ENCODE measurements at regions not wholly inside any gene's neighbourhood (a gene's known extent, or its start where the extent isn't known, plus 50 kb on each side); places are given as distances from the start of the nearest gene placed in this dataset.
"Not testable (repeated sequence)": the region's sequence is repeated elsewhere in the genome, so short reads cannot be mapped to it uniquely, and the experiment has no call there.

DNA sequence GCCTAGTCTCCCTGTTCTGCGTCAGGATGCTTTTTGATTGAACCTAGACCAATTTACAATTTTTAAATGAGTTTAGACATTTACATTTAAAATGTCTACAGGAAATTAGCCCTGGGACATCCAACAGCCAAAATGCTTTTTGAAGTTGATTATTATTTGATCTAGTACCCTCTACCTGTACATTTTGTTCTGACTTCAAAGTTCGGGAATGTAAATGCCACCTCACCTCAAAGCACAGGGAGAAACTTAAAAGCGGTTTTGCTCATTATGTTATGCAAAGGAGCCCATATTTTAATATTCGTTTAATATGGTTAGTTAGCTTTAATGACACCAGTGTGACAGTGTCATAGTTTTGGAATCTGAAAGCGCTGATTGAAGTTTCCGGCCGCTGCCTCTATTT, 80.1 kb upstream of the FAM204A start:
- FAIRE-seq, result no peak
- TF ChIP-seq SREBF2 (IDR thresholded peaks at IDR 0.05) (no peak), ESRRA (IDR thresholded peaks at IDR 0.05; ENCODE audit: borderline replicate concordance, low read length) (no peak), BHLHE40 (IDR thresholded peaks at IDR 0.05; ENCODE audit: low read depth, low read length) (no peak), ZNF302 (CRISPR knock-in tag; IDR thresholded peaks at IDR 0.05) (no peak), JUN (IDR thresholded peaks at IDR 0.05) (no peak), FOSL2 (IDR thresholded peaks at IDR 0.05) (no peak), FOSL2 (CRISPR knock-in tag; IDR thresholded peaks at IDR 0.05) (no peak), ZFP36 (IDR thresholded peaks at IDR 0.05; ENCODE audit: borderline replicate concordance, partially characterized antibody) (no peak), EP300 (IDR thresholded peaks at IDR 0.05) (no peak), HDAC2 (IDR thresholded peaks at IDR 0.05) (no peak), EHMT2 (IDR thresholded peaks at IDR 0.05; ENCODE audit: low read depth) (no peak), MYC (IDR thresholded peaks at IDR 0.05; ENCODE audit: borderline replicate concordance, low read length) (no peak)
- TF ChIP-seq, protein P1, sequence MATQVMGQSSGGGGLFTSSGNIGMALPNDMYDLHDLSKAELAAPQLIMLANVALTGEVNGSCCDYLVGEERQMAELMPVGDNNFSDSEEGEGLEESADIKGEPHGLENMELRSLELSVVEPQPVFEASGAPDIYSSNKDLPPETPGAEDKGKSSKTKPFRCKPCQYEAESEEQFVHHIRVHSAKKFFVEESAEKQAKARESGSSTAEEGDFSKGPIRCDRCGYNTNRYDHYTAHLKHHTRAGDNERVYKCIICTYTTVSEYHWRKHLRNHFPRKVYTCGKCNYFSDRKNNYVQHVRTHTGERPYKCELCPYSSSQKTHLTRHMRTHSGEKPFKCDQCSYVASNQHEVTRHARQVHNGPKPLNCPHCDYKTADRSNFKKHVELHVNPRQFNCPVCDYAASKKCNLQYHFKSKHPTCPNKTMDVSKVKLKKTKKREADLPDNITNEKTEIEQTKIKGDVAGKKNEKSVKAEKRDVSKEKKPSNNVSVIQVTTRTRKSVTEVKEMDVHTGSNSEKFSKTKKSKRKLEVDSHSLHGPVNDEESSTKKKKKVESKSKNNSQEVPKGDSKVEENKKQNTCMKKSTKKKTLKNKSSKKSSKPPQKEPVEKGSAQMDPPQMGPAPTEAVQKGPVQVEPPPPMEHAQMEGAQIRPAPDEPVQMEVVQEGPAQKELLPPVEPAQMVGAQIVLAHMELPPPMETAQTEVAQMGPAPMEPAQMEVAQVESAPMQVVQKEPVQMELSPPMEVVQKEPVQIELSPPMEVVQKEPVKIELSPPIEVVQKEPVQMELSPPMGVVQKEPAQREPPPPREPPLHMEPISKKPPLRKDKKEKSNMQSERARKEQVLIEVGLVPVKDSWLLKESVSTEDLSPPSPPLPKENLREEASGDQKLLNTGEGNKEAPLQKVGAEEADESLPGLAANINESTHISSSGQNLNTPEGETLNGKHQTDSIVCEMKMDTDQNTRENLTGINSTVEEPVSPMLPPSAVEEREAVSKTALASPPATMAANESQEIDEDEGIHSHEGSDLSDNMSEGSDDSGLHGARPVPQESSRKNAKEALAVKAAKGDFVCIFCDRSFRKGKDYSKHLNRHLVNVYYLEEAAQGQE (IDR thresholded peaks at IDR 0.05), result no peak
- TF ChIP-seq, protein P2, sequence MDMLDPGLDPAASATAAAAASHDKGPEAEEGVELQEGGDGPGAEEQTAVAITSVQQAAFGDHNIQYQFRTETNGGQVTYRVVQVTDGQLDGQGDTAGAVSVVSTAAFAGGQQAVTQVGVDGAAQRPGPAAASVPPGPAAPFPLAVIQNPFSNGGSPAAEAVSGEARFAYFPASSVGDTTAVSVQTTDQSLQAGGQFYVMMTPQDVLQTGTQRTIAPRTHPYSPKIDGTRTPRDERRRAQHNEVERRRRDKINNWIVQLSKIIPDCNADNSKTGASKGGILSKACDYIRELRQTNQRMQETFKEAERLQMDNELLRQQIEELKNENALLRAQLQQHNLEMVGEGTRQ (IDR thresholded peaks at IDR 0.05), result no peak
- TF ChIP-seq, protein P3, sequence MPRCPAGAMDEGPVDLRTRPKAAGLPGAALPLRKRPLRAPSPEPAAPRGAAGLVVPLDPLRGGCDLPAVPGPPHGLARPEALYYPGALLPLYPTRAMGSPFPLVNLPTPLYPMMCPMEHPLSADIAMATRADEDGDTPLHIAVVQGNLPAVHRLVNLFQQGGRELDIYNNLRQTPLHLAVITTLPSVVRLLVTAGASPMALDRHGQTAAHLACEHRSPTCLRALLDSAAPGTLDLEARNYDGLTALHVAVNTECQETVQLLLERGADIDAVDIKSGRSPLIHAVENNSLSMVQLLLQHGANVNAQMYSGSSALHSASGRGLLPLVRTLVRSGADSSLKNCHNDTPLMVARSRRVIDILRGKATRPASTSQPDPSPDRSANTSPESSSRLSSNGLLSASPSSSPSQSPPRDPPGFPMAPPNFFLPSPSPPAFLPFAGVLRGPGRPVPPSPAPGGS (IDR thresholded peaks at IDR 0.05), result no peak
- ChIA-PET CTCF (interaction anchor here (1.0 to 4.9 kb wide), 8 partner anchors 9 to 926 kb away, joined by 3 to 28 read pairs (median 3); no protein-coding TSS in a partner anchor), POLR2A (no interaction called here)
- Histone ChIP-seq H3K27ac (no peak overlapping the region), H3K9me3 (no peaks in the 10 kb centered on the region), H3K4me2 (no peak overlapping the region), H3K4me1 (no peaks in the 10 kb centered on the region), H3K4me3 (no peak overlapping the region)
- DNase-seq (ENCODE audit: low read depth in 1 of 2, low spot score in 1 of 2), result no peak
- ATAC-seq, result no peak
- WGBS (ENCODE audit: missing lambda C conversion rate), result 59% methylated on average over 7 of the region's 7 CpGs

DNA sequence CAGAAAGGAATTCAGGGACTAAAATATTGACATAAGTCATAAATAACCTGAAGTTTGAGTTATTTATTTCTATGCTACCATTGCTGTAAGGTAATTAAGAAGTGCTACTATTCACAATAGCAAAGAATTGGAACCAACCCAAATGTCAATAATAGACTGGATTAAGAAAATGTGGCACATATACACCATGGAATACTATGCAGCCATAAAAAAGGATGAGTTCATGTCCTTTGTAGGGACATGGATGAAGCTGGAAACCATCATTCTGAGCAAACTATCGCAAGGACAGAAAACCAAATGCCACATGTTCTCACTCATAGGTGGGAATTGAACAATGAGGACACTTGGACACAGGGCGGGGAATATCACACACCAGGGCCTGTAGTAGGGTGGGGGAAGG, 77.9 kb upstream of the FAM204A start:
- FAIRE-seq, result not testable (repeated sequence)

DNA sequence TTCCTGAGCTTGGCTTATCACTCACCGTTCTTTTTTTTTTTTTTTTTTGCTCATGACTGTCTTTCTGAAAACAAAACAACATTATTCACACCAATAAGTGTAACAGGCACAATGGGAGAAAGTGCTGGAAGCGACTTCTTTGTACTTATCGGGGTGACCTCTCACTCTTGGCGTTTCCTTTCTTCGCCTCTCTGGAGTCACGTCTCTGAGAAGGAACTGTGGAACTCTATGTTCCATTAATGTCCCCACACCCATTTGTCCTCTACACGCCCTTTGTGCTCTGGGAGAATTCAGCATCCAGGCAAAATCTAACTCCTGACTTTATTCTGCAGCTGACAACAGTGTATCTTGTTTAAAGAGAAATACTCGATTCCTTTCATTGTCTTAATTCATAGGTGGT, 70.8 kb upstream of the FAM204A start:
- CTCF ChIA-PET, result interaction anchor here (0.6 to 0.9 kb wide), 2 partner anchors 10 to 54 kb away, joined by 3 read pairs; no protein-coding TSS in a partner anchor
- no peak overlapping the region for H3K27ac ChIP-seq
- ATAC-seq (no peak), FAIRE-seq (no peak), DNase-seq (ENCODE audit: low read depth in 1 of 2, low spot score in 1 of 2) (no peak)
- H3K4me1 ChIP-seq, result no peaks in the 10 kb centered on the region
- 37% methylated on average over 8 of the region's 8 CpGs for WGBS (ENCODE audit: missing lambda C conversion rate)
- POLR2A ChIA-PET, result no interaction called here
- H3K4me2 ChIP-seq, result no peak overlapping the region
- TF ChIP-seq HOXA7 (CRISPR knock-in tag; IDR thresholded peaks at IDR 0.05) (no peak), FOXS1 (CRISPR knock-in tag; IDR thresholded peaks at IDR 0.05) (no peak), CBX2 (IDR thresholded peaks at IDR 0.05; ENCODE audit: borderline replicate concordance, low read depth) (no peak), POLR2A (IDR thresholded peaks at IDR 0.05; ENCODE audit: low read length) (no peak), HOXB13 (CRISPR knock-in tag; IDR thresholded peaks at IDR 0.05; ENCODE audit: low read depth) (no peak), JUN (IDR thresholded peaks at IDR 0.05) (no peak)
- TF ChIP-seq, protein P4, sequence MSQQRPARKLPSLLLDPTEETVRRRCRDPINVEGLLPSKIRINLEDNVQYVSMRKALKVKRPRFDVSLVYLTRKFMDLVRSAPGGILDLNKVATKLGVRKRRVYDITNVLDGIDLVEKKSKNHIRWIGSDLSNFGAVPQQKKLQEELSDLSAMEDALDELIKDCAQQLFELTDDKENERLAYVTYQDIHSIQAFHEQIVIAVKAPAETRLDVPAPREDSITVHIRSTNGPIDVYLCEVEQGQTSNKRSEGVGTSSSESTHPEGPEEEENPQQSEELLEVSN (IDR thresholded peaks at IDR 0.05; ENCODE audit: borderline replicate concordance, low read depth), result no peak
- H3K9me3 ChIP-seq, result no peaks in the 10 kb centered on the region
- H3K4me3 ChIP-seq, result no peak overlapping the region

More for the DNA sequence above, 77.9 kb upstream of the FAM204A start:
- H3K4me1 ChIP-seq; H3K9me3 ChIP-seq; ATAC-seq; DNase-seq (ENCODE audit: low read depth in 1 of 2, low spot score in 1 of 2); POLR2A ChIA-PET; H3K4me2 ChIP-seq; H3K27ac ChIP-seq; H3K4me3 ChIP-seq: not testable (repeated sequence)
- CTCF ChIA-PET, result interaction anchor here (4.9 kb wide), 1 partner anchor 924 kb away, joined by 28 read pairs; no protein-coding TSS in a partner anchor
- 39% methylated on average over 2 of the region's 2 CpGs for WGBS (ENCODE audit: missing lambda C conversion rate)

Data from A549 (cell line).